ENCODE measurements at regions not wholly inside any gene's neighbourhood (a gene's known extent, or its start where the extent isn't known, plus 50 kb on each side); places are given as distances from the start of the nearest gene placed in this dataset.

DNA sequence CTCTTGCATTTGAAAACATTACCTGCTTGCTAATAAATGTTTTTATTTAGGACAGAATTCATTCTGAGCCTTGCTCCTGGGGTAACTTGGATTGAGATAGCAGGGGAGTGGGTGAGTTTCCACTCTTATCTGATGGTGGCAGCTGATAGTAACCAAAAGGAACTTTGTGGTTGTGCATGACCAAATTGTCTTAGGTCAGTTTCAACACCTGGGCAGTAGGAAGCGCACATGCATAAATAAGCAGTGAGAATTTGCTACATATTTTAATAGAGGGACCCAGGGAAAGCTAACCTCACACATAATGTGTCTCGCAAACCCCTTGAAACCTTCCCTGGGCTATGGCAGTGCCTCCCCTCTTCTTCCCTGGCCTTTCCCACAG is 65.4 kb upstream of the XCR1 start:
- TF ChIP-seq POLR2A (IDR thresholded peaks at IDR 0.05) = no peak
- TF ChIP-seq, protein P1, sequence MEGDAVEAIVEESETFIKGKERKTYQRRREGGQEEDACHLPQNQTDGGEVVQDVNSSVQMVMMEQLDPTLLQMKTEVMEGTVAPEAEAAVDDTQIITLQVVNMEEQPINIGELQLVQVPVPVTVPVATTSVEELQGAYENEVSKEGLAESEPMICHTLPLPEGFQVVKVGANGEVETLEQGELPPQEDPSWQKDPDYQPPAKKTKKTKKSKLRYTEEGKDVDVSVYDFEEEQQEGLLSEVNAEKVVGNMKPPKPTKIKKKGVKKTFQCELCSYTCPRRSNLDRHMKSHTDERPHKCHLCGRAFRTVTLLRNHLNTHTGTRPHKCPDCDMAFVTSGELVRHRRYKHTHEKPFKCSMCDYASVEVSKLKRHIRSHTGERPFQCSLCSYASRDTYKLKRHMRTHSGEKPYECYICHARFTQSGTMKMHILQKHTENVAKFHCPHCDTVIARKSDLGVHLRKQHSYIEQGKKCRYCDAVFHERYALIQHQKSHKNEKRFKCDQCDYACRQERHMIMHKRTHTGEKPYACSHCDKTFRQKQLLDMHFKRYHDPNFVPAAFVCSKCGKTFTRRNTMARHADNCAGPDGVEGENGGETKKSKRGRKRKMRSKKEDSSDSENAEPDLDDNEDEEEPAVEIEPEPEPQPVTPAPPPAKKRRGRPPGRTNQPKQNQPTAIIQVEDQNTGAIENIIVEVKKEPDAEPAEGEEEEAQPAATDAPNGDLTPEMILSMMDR (IDR thresholded peaks at IDR 0.05) = no peak
